Hematopoietic multipotent progenitor cell treated with erythropoietin and hydrocortisone succinate and interleukin-3 and kit ligand, for 8 days (in vitro differentiated cells): ENCODE measurements at regions not wholly inside any gene's neighbourhood (a gene's known extent, or its start where the extent isn't known, plus 50 kb on each side); places are given as distances from the start of the nearest gene placed in this dataset.
"Not testable (repeated sequence)": the region's sequence is repeated elsewhere in the genome, so short reads cannot be mapped to it uniquely, and the experiment has no call there.

Experiments
- DNase-seq: peaks from one replicate; pipeline ENCODE4 v3.0.0-alpha.2; 2015

- no peak for DNase-seq
These were observed 139.9 kb upstream of the MEX3C start for GRCh38 chr18:51337406-51337805.

GRCh38 chr18:51339856-51340255 lies 142.4 kb upstream of the MEX3C start:
- DNase-seq = no peak

GRCh38 chr18:51340332-51340731 lies 142.9 kb upstream of the MEX3C start:
- no peak for DNase-seq

GRCh38 chr18:51342815-51343214 lies 145.3 kb upstream of the MEX3C start:
- DNase-seq = no peak

- DNase-seq = no peak
These were observed 148.4 kb upstream of the MEX3C start for GRCh38 chr18:51345848-51346391.

GRCh38 chr18:51346404-51346803 lies 148.9 kb upstream of the MEX3C start:
- DNase-seq = no peak

GRCh38 chr18:51350081-51350480 lies 152.6 kb upstream of the MEX3C start:
- DNase-seq = no peak

GRCh38 chr18:51355841-51356240 lies 158.4 kb upstream of the MEX3C start:
- DNase-seq = no peak

GRCh38 chr18:51360301-51360700 lies 162.8 kb upstream of the MEX3C start:
- DNase-seq = not testable (repeated sequence)

- DNase-seq = no peak
These were observed 163.8 kb upstream of the MEX3C start for GRCh38 chr18:51361130-51361860.

- no peak for DNase-seq
These were observed 165.9 kb upstream of the MEX3C start for GRCh38 chr18:51363384-51363783.

- no peak for DNase-seq
These were observed 173.5 kb upstream of the MEX3C start for GRCh38 chr18:51370996-51371395.

- DNase-seq = no peak
These were observed 174.4 kb upstream of the MEX3C start for GRCh38 chr18:51371929-51372328.

GRCh38 chr18:51382081-51382480 lies 184.6 kb upstream of the MEX3C start:
- DNase-seq = no peak

- DNase-seq = no peak
These were observed 185.6 kb upstream of the MEX3C start for GRCh38 chr18:51383116-51383515.

- no peak for DNase-seq
These were observed 186.2 kb upstream of the MEX3C start for GRCh38 chr18:51383711-51384110.

- DNase-seq = no peak
These were observed 187.8 kb upstream of the MEX3C start for GRCh38 chr18:51385270-51385669.

GRCh38 chr18:51390702-51391101 lies 193.2 kb upstream of the MEX3C start:
- DNase-seq = no peak

GRCh38 chr18:51391215-51391614 lies 193.7 kb upstream of the MEX3C start:
- no peak for DNase-seq

- DNase-seq = no peak
These were observed 194.2 kb upstream of the MEX3C start for GRCh38 chr18:51391731-51392130.

GRCh38 chr18:51397347-51397962 lies 200.0 kb upstream of the MEX3C start:
- no peak for DNase-seq

- no peak for DNase-seq
These were observed 200.6 kb upstream of the MEX3C start for GRCh38 chr18:51398104-51398503.

- DNase-seq = no peak
These were observed 202.1 kb upstream of the MEX3C start for GRCh38 chr18:51399491-51400122.

GRCh38 chr18:51400721-51401120 lies 203.2 kb upstream of the MEX3C start:
- no peak for DNase-seq
